Body of pancreas (tissue), 4 donors: ENCODE measurements at regions not wholly inside any gene's neighbourhood (a gene's known extent, or its start where the extent isn't known, plus 50 kb on each side); places are given as distances from the start of the nearest gene placed in this dataset.

Source experiments
- CTCF ChIP-seq, 7 experiments: fragments of 450-650 bp in 4 of 7; fragments of 200-600 bp in 3 of 7; sonication (generic) in 3 of 7; IDR thresholded peaks; one replicate each; pipeline ENCODE4 v1.5.1; 2016 to 2019; ENCODE audit warnings: antibody characterized with exemption in 7 of 7
- POLR2A ChIP-seq, 3 donors: fragments of 450-650 bp; IDR thresholded peaks; one replicate each; pipeline ENCODE4 v1.6.1; 2016; ENCODE audit warnings: antibody characterized with exemption in 3 of 3, mild to moderate bottlenecking in 2 of 3

- TF ChIP-seq CTCF (IDR thresholded peaks at IDR 0.05) (peak; percentile 29 to 56 (median 49)), POLR2A (IDR thresholded peaks at IDR 0.05) (no peak)
Observed at GRCh38 chr20:61120595-61121515, 131.2 kb upstream of the CDH4 start.
